Fibroblast of pulmonary artery (primary cell): ENCODE measurements at regions not wholly inside any gene's neighbourhood (a gene's known extent, or its start where the extent isn't known, plus 50 kb on each side); places are given as distances from the start of the nearest gene placed in this dataset.

ENCODE experiments used
- DNase-seq: peaks from one replicate; pipeline ENCODE4 v3.0.0-alpha.2; 2010; ENCODE audit warnings: low read depth
- H3K4me3 ChIP-seq: replicated peaks from 2 replicates; pipeline ENCODE4 v1.5.1; 2011; ENCODE audit warnings: low read depth, mild to moderate bottlenecking, control low read depth, low read length, moderate library complexity
- CTCF ChIP-seq: IDR thresholded peaks from 2 replicates; pipeline ENCODE4 v1.5.1; 2011; ENCODE audit warnings: mild to moderate bottlenecking, control low read depth, low read length, inconsistent platforms; ENCODE audit errors: missing control alignments

GRCh38 chr18:38805256-38805655 is 1239.7 kb upstream of the CELF4 start:
- no peak for DNase-seq
- TF ChIP-seq CTCF = no peak
- H3K4me3 ChIP-seq = no peak overlapping the region

GRCh38 chr18:38801640-38802039 is 1236.0 kb upstream of the CELF4 start:
- TF ChIP-seq CTCF = no peak
- no peak for DNase-seq
- H3K4me3 ChIP-seq = no peak overlapping the region

GRCh38 chr18:38796762-38797161 is 1231.2 kb upstream of the CELF4 start:
- no peak overlapping the region for H3K4me3 ChIP-seq
- TF ChIP-seq CTCF = no peak
- no peak for DNase-seq

- DNase-seq = no peak
- TF ChIP-seq CTCF = no peak
- H3K4me3 ChIP-seq = no peak overlapping the region
These were observed 1227.1 kb upstream of the CELF4 start for GRCh38 chr18:38792731-38793130.

GRCh38 chr18:38790786-38791185 is 1225.2 kb upstream of the CELF4 start:
- DNase-seq = no peak
- no peak overlapping the region for H3K4me3 ChIP-seq
- TF ChIP-seq CTCF = no peak

- DNase-seq = no peak
- TF ChIP-seq CTCF = no peak
- H3K4me3 ChIP-seq = no peak overlapping the region
These were observed 1224.7 kb upstream of the CELF4 start for GRCh38 chr18:38790303-38790702.

- no peak for DNase-seq
- no peak for TF ChIP-seq CTCF
- no peak overlapping the region for H3K4me3 ChIP-seq
These were observed 1223.5 kb upstream of the CELF4 start for GRCh38 chr18:38789141-38789540.
